Karpas-422 (cell line): ENCODE measurements at regions not wholly inside any gene's neighbourhood (a gene's known extent, or its start where the extent isn't known, plus 50 kb on each side); places are given as distances from the start of the nearest gene placed in this dataset.

Source experiments
- DNase-seq: peaks from one replicate; pipeline ENCODE4 v3.0.0-alpha.2; 2015
- H2AFZ ChIP-seq: fragments of 200-600 bp; sonication (generic); 2 replicates; pipeline ENCODE4 v1.6.1; 2014; ENCODE audit warnings: antibody characterized with exemption, low read length, mixed read lengths
- H3K27ac ChIP-seq: fragments of 200-600 bp; sonication (generic); 2 replicates; pipeline ENCODE4 v1.5.1; 2014; ENCODE audit warnings: mild to moderate bottlenecking, low read length, moderate library complexity
- H3K27me3 ChIP-seq: fragments of 200-600 bp; sonication (generic); 2 replicates; pipeline ENCODE4 v1.6.1; 2014; ENCODE audit warnings: low read length, mixed read lengths
- H3K36me3 ChIP-seq: fragments of 200-600 bp; sonication (generic); 2 replicates; pipeline ENCODE4 v1.6.1; 2014; ENCODE audit warnings: low read length, mixed read lengths; ENCODE audit not compliant: insufficient read depth
- H3K4me1 ChIP-seq: fragments of 200-600 bp; sonication (generic); 2 replicates; pipeline ENCODE4 v1.6.1; 2014; ENCODE audit warnings: mild to moderate bottlenecking, low read length, mixed read lengths
- H3K4me2 ChIP-seq: fragments of 200-600 bp; sonication (generic); 2 replicates; pipeline ENCODE4 v1.6.1; 2014; ENCODE audit warnings: low read length, low read depth, mild to moderate bottlenecking; ENCODE audit not compliant: poor library complexity, severe bottlenecking
- H3K4me3 ChIP-seq: fragments of 200-600 bp; sonication (generic); 2 replicates; pipeline ENCODE4 v1.5.1; 2014; ENCODE audit warnings: mild to moderate bottlenecking, antibody characterized with exemption, low read length, mixed read lengths
- H3K79me2 ChIP-seq: fragments of 200-600 bp; sonication (generic); 2 replicates; pipeline ENCODE4 v1.6.1; 2014; ENCODE audit warnings: mild to moderate bottlenecking, low read length, mixed read lengths
- H3K9ac ChIP-seq: fragments of 200-600 bp; sonication (generic); 2 replicates; pipeline ENCODE4 v1.6.0; 2014; ENCODE audit warnings: low read length
- H3K9me2 ChIP-seq: fragments of 200-600 bp; sonication (generic), shearing (Covaris generic); replicated peaks from 2 replicates; pipeline ENCODE4 v1.6.0; 2014; ENCODE audit warnings: mild to moderate bottlenecking, low read length, moderate library complexity; ENCODE audit not compliant: insufficient read depth
- H3K9me3 ChIP-seq: fragments of 300-700, 200-600 bp; sonication (generic); 2 replicates; pipeline ENCODE4 v1.6.1; 2014; ENCODE audit warnings: low read length, mixed read lengths
- H4K20me1 ChIP-seq: fragments of 200-600 bp; sonication (generic); 2 replicates; pipeline ENCODE4 v1.6.1; 2014; ENCODE audit warnings: mild to moderate bottlenecking, antibody characterized with exemption, low read length, low read depth; ENCODE audit not compliant: insufficient read depth

- H2AFZ ChIP-seq = no peak overlapping the region
- H3K79me2 ChIP-seq = no peaks in the 10 kb centered on the region
- no peak overlapping the region for H3K4me2 ChIP-seq
- H3K9ac ChIP-seq = no peak overlapping the region
- DNase-seq = no peak
- H3K27me3 ChIP-seq = peaks cover 4% of the 10 kb centered on the region; the same call in 1 of the 2 replicates
- no peaks in the 10 kb centered on the region for H3K36me3 ChIP-seq
- H3K4me3 ChIP-seq = no peak overlapping the region
- no peaks in the 10 kb centered on the region for H3K9me2 ChIP-seq
- no peak overlapping the region for H3K27ac ChIP-seq
- no peaks in the 10 kb centered on the region for H3K4me1 ChIP-seq
- H4K20me1 ChIP-seq = no peaks in the 10 kb centered on the region
- no peaks in the 10 kb centered on the region for H3K9me3 ChIP-seq
These were observed 108.9 kb upstream of the LYZL2 start for GRCh38 chr10:30738416-30738815.

- no peak overlapping the region for H3K27ac ChIP-seq
- H3K4me1 ChIP-seq = no peaks in the 10 kb centered on the region
- no peaks in the 10 kb centered on the region for H3K9me2 ChIP-seq
- no peaks in the 10 kb centered on the region for H3K79me2 ChIP-seq
- H3K4me2 ChIP-seq = no peak overlapping the region
- no peaks in the 10 kb centered on the region for H3K9me3 ChIP-seq
- H2AFZ ChIP-seq = no peak overlapping the region
- H3K27me3 ChIP-seq = peaks cover 4% of the 10 kb centered on the region; the same call in 1 of the 2 replicates
- no peak for DNase-seq
- no peaks in the 10 kb centered on the region for H3K36me3 ChIP-seq
- no peak overlapping the region for H3K4me3 ChIP-seq
- H4K20me1 ChIP-seq = no peaks in the 10 kb centered on the region
- no peak overlapping the region for H3K9ac ChIP-seq
These were observed 108.4 kb upstream of the LYZL2 start for GRCh38 chr10:30737931-30738391.

GRCh38 chr10:30736685-30737232, 107.2 kb upstream of the LYZL2 start:
- Histone ChIP-seq H3K79me2 (no peaks in the 10 kb centered on the region), H3K27ac (no peak overlapping the region), H3K4me1 (no peaks in the 10 kb centered on the region), H4K20me1 (no peaks in the 10 kb centered on the region), H3K4me2 (no peak overlapping the region), H3K27me3 (peaks cover 4% of the 10 kb centered on the region; the same call in 1 of the 2 replicates), H3K9me2 (no peaks in the 10 kb centered on the region), H3K9me3 (no peaks in the 10 kb centered on the region), H3K4me3 (no peak overlapping the region), H3K36me3 (no peaks in the 10 kb centered on the region), H3K9ac (no peak overlapping the region), H2AFZ (no peak overlapping the region)
- no peak for DNase-seq

- no peak for DNase-seq
- Histone ChIP-seq H3K36me3 (no peaks in the 10 kb centered on the region), H3K9me3 (no peaks in the 10 kb centered on the region), H3K27me3 (peaks cover 4% of the 10 kb centered on the region; the same call in 1 of the 2 replicates), H3K27ac (no peak overlapping the region), H3K4me3 (no peak overlapping the region), H3K79me2 (no peaks in the 10 kb centered on the region), H3K4me1 (no peaks in the 10 kb centered on the region), H2AFZ (no peak overlapping the region), H3K9ac (no peak overlapping the region), H3K9me2 (no peaks in the 10 kb centered on the region), H3K4me2 (no peak overlapping the region), H4K20me1 (no peaks in the 10 kb centered on the region)
These were observed 105.3 kb upstream of the LYZL2 start for GRCh38 chr10:30734901-30735300.

GRCh38 chr10:30732671-30733070, 103.1 kb upstream of the LYZL2 start:
- Histone ChIP-seq H3K9ac (no peak overlapping the region), H3K4me3 (no peak overlapping the region), H3K4me1 (no peaks in the 10 kb centered on the region), H3K9me2 (no peaks in the 10 kb centered on the region), H3K9me3 (no peaks in the 10 kb centered on the region), H3K27me3 (no peaks in the 10 kb centered on the region), H3K4me2 (no peak overlapping the region), H3K79me2 (no peaks in the 10 kb centered on the region), H3K27ac (no peak overlapping the region), H2AFZ (no peak overlapping the region), H4K20me1 (no peaks in the 10 kb centered on the region), H3K36me3 (no peaks in the 10 kb centered on the region)
- DNase-seq = no peak

- no peaks in the 10 kb centered on the region for H3K79me2 ChIP-seq
These were observed 102.4 kb upstream of the LYZL2 start for GRCh38 chr10:30731963-30732362.

GRCh38 chr10:30730306-30730705, 100.8 kb upstream of the LYZL2 start:
- H2AFZ ChIP-seq = no peak overlapping the region
- no peaks in the 10 kb centered on the region for H3K9me3 ChIP-seq
- H4K20me1 ChIP-seq = no peaks in the 10 kb centered on the region
- no peak overlapping the region for H3K27ac ChIP-seq
- H3K9me2 ChIP-seq = no peaks in the 10 kb centered on the region
- H3K79me2 ChIP-seq = no peaks in the 10 kb centered on the region
- DNase-seq = no peak
- H3K36me3 ChIP-seq = no peaks in the 10 kb centered on the region
- H3K4me1 ChIP-seq = no peaks in the 10 kb centered on the region
- H3K4me2 ChIP-seq = no peak overlapping the region
- H3K27me3 ChIP-seq = no peaks in the 10 kb centered on the region
- H3K9ac ChIP-seq = no peak overlapping the region
- H3K4me3 ChIP-seq = no peak overlapping the region

More at GRCh38 chr10:30731963-30732362, 102.4 kb upstream of the LYZL2 start:
- Histone ChIP-seq H3K27me3 (no peaks in the 10 kb centered on the region), H3K27ac (no peak overlapping the region), H3K9me3 (no peaks in the 10 kb centered on the region), H3K4me1 (no peaks in the 10 kb centered on the region), H3K9ac (no peak overlapping the region), H2AFZ (no peak overlapping the region), H4K20me1 (no peaks in the 10 kb centered on the region), H3K36me3 (no peaks in the 10 kb centered on the region), H3K4me2 (no peak overlapping the region), H3K4me3 (no peak overlapping the region), H3K9me2 (no peaks in the 10 kb centered on the region)
- no peak for DNase-seq

GRCh38 chr10:30728766-30729165, 99.2 kb upstream of the LYZL2 start:
- Histone ChIP-seq H3K9me2 (no peaks in the 10 kb centered on the region), H4K20me1 (no peaks in the 10 kb centered on the region), H3K4me2 (no peak overlapping the region), H2AFZ (no peak overlapping the region), H3K9ac (no peak overlapping the region), H3K4me3 (no peak overlapping the region), H3K36me3 (no peaks in the 10 kb centered on the region), H3K27me3 (no peaks in the 10 kb centered on the region), H3K4me1 (peaks cover 7% of the 10 kb centered on the region), H3K9me3 (no peaks in the 10 kb centered on the region), H3K27ac (no peak overlapping the region), H3K79me2 (no peaks in the 10 kb centered on the region)
- DNase-seq = no peak
